Mesenchymal stem cell (in vitro differentiated cells and primary cell): ENCODE measurements at regions not wholly inside any gene's neighbourhood (a gene's known extent, or its start where the extent isn't known, plus 50 kb on each side); places are given as distances from the start of the nearest gene placed in this dataset.
A peak's percentile ranks its signal among the peaks of the same experiment; 100 is the strongest.

Source experiments
- DNase-seq: peaks from one replicate; pipeline ENCODE4 v3.0.0-alpha.2; 2013
- H2AFZ ChIP-seq: one replicate; pipeline ENCODE4 v1.6.1; 2013; ENCODE audit warnings: low read depth, mild to moderate bottlenecking, control low read depth, inconsistent platforms, low read length, moderate library complexity
- H2AK5ac ChIP-seq: 2 replicates; pipeline ENCODE4 v1.6.1; 2013; ENCODE audit warnings: low read length, moderate library complexity, mild to moderate bottlenecking, inconsistent platforms; ENCODE audit not compliant: severe bottlenecking
- H2BK120ac ChIP-seq: one replicate; pipeline ENCODE4 v1.6.1; 2013; ENCODE audit warnings: low read depth, mild to moderate bottlenecking, inconsistent platforms, low read length, moderate library complexity
- H2BK12ac ChIP-seq, 2 experiments: one replicate each; pipeline ENCODE4 v1.6.1; 2013; ENCODE audit warnings: inconsistent platforms in 2 of 2, low read length in 2 of 2, mild to moderate bottlenecking in 2 of 2, moderate library complexity in 2 of 2, control low read depth in 1 of 2
- H2BK15ac ChIP-seq: one replicate; pipeline ENCODE4 v1.6.1; 2013; ENCODE audit warnings: mild to moderate bottlenecking, low read depth, inconsistent platforms; ENCODE audit not compliant: poor library complexity, severe bottlenecking
- H2BK5ac ChIP-seq: 2 replicates; pipeline ENCODE4 v1.6.1; 2013; ENCODE audit warnings: low read depth, mild to moderate bottlenecking, low read length, control low read depth, inconsistent platforms; ENCODE audit not compliant: poor library complexity, severe bottlenecking
- H3K14ac ChIP-seq, 2 experiments: one replicate each; pipeline ENCODE4 v1.6.1; 2013; ENCODE audit warnings: inconsistent platforms in 2 of 2, low read length in 2 of 2, control low read depth in 1 of 2, mild to moderate bottlenecking in 1 of 2, moderate library complexity in 1 of 2
- H3K18ac ChIP-seq, 2 experiments: one replicate each; pipeline ENCODE4 v1.6.1; 2013; ENCODE audit warnings: inconsistent platforms in 2 of 2, low read length in 2 of 2, control low read depth in 1 of 2, low read depth in 1 of 2, mild to moderate bottlenecking in 1 of 2
- H3K23ac ChIP-seq, 2 experiments: one replicate each; pipeline ENCODE4 v1.6.1; 2013; ENCODE audit warnings: inconsistent platforms in 2 of 2, low read length in 2 of 2, mild to moderate bottlenecking in 2 of 2, moderate library complexity in 2 of 2, control low read depth in 1 of 2
- H3K27ac ChIP-seq: 2 replicates; pipeline ENCODE4 v1.5.1; 2013; ENCODE audit warnings: mild to moderate bottlenecking, moderate library complexity, low read length, control low read depth, inconsistent platforms; ENCODE audit not compliant: poor library complexity, severe bottlenecking
- H3K27me3 ChIP-seq, 2 experiments: 2 replicates each; pipeline versions ENCODE4 v1.6.1 to v1.7.0; 2013; ENCODE audit warnings: low read length in 2 of 2, mild to moderate bottlenecking in 2 of 2, moderate library complexity in 2 of 2, control low read depth in 1 of 2, inconsistent platforms in 1 of 2; ENCODE audit not compliant: control insufficient read depth in 1 of 2, insufficient read depth in 1 of 2
- H3K36me3 ChIP-seq, 2 experiments: 2 replicates each; pipeline versions ENCODE4 v1.6.1 to v1.7.0; 2013; ENCODE audit warnings: low read length in 2 of 2, control low read depth in 1 of 2, inconsistent platforms in 1 of 2, low read depth in 1 of 2, mild to moderate bottlenecking in 1 of 2; ENCODE audit not compliant: insufficient read depth in 2 of 2, control insufficient read depth in 1 of 2
- H3K4ac ChIP-seq, 2 experiments: one replicate each; pipeline ENCODE4 v1.6.1; 2013; ENCODE audit warnings: inconsistent platforms in 2 of 2, low read length in 2 of 2, mild to moderate bottlenecking in 2 of 2, moderate library complexity in 2 of 2, control low read depth in 1 of 2, low read depth in 1 of 2
- H3K4me1 ChIP-seq: 2 replicates; pipeline ENCODE4 v1.6.1; 2013; ENCODE audit warnings: low read depth, low read length, control low read depth; ENCODE audit not compliant: control insufficient read depth, insufficient read depth
- H3K4me2 ChIP-seq: 2 replicates; pipeline ENCODE4 v1.6.1; 2013; ENCODE audit warnings: low read length, mild to moderate bottlenecking, inconsistent platforms; ENCODE audit not compliant: poor library complexity, severe bottlenecking
- H3K4me3 ChIP-seq, 2 experiments: 2 replicates each; pipeline versions ENCODE4 v1.5.1 to v1.7.0; 2013; ENCODE audit warnings: low read length in 2 of 2, mild to moderate bottlenecking in 2 of 2, control low read depth in 1 of 2, low read depth in 1 of 2; ENCODE audit not compliant: insufficient read depth in 1 of 2
- H3K79me1 ChIP-seq: replicated peaks from 2 replicates; pipeline ENCODE4 v1.6.1; 2013; ENCODE audit warnings: mild to moderate bottlenecking, control low read depth, low read length, inconsistent platforms; ENCODE audit not compliant: poor library complexity, severe bottlenecking
- H3K9ac ChIP-seq: 2 replicates; pipeline ENCODE4 v1.7.0; 2013; ENCODE audit warnings: mild to moderate bottlenecking, low read length, moderate library complexity
- H3K9me3 ChIP-seq: 2 replicates; pipeline ENCODE4 v1.7.0; 2013; ENCODE audit warnings: mild to moderate bottlenecking, low read length; ENCODE audit not compliant: control insufficient read depth
- H4K8ac ChIP-seq: one replicate; pipeline ENCODE4 v1.6.1; 2013; ENCODE audit warnings: inconsistent platforms, mild to moderate bottlenecking, low read length, moderate library complexity
- H4K91ac ChIP-seq: one replicate; pipeline ENCODE4 v1.6.1; 2013; ENCODE audit warnings: mild to moderate bottlenecking, low read length, inconsistent platforms
- WGBS: methylation state at CpG from one replicate; pipeline ENCODE4 v1.1.7; 2013; ENCODE audit warnings: mixed read lengths; 5-methylcytosine and 5-hydroxymethylcytosine counted together

GRCh38 chr14:29227631-29228030, 461.0 kb downstream of the FOXG1 start:
- Histone ChIP-seq H3K14ac (no peak overlapping the region), H3K4me1 (no peaks in the 10 kb centered on the region), H3K9me3 (no peaks in the 10 kb centered on the region), H3K4me2 (no peak overlapping the region), H2BK120ac (no peak overlapping the region), H3K18ac (no peak overlapping the region), H3K4me3 (no peak overlapping the region), H3K4ac (no peak overlapping the region), H2BK12ac (no peak overlapping the region), H3K23ac (no peak overlapping the region), H2BK15ac (no peak overlapping the region), H2AFZ (no peak overlapping the region), H4K91ac (no peak overlapping the region), H3K36me3 (no peaks in the 10 kb centered on the region), H3K79me1 (no peaks in the 10 kb centered on the region), H3K9ac (peak overlapping the region; percentile 33), H4K8ac (no peak overlapping the region), H3K27ac (no peak overlapping the region), H3K27me3 (no peaks in the 10 kb centered on the region), H2AK5ac (no peak overlapping the region), H2BK5ac (no peak overlapping the region)
- peak; percentile 16 for DNase-seq
- no CpG with 5 or more reads among the region's 1 CpG for WGBS

- Histone ChIP-seq H3K27ac (no peak overlapping the region), H2BK5ac (no peak overlapping the region), H2AK5ac (no peak overlapping the region), H3K9me3 (no peaks in the 10 kb centered on the region), H4K8ac (no peak overlapping the region), H3K14ac (no peak overlapping the region), H2BK15ac (no peak overlapping the region), H3K4me1 (no peaks in the 10 kb centered on the region), H2BK12ac (no peak overlapping the region), H3K4me3 (no peak overlapping the region), H2BK120ac (no peak overlapping the region), H3K27me3 (no peaks in the 10 kb centered on the region), H3K4me2 (no peak overlapping the region), H3K79me1 (no peaks in the 10 kb centered on the region), H2AFZ (no peak overlapping the region), H3K18ac (no peak overlapping the region), H4K91ac (no peak overlapping the region), H3K23ac (no peak overlapping the region), H3K9ac (no peak overlapping the region), H3K4ac (no peak overlapping the region), H3K36me3 (no peaks in the 10 kb centered on the region)
- WGBS = 90% methylated on average over 3 of the region's 4 CpGs
- DNase-seq = no peak
Observed at GRCh38 chr14:29232153-29232552, 465.6 kb downstream of the FOXG1 start.

GRCh38 chr14:29232711-29233110, 466.1 kb downstream of the FOXG1 start:
- Histone ChIP-seq H3K27ac (no peak overlapping the region), H3K36me3 (no peaks in the 10 kb centered on the region), H2BK5ac (no peak overlapping the region), H4K91ac (no peak overlapping the region), H3K18ac (no peak overlapping the region), H3K4me3 (no peak overlapping the region), H2BK15ac (no peak overlapping the region), H3K79me1 (no peaks in the 10 kb centered on the region), H3K4ac (no peak overlapping the region), H3K4me1 (no peaks in the 10 kb centered on the region), H3K4me2 (no peak overlapping the region), H2AK5ac (no peak overlapping the region), H3K9ac (no peak overlapping the region), H3K23ac (no peak overlapping the region), H2BK12ac (no peak overlapping the region), H3K14ac (no peak overlapping the region), H3K27me3 (no peaks in the 10 kb centered on the region), H3K9me3 (no peaks in the 10 kb centered on the region), H2BK120ac (no peak overlapping the region), H4K8ac (no peak overlapping the region), H2AFZ (no peak overlapping the region)
- no peak for DNase-seq

- Histone ChIP-seq H2AK5ac (no peak overlapping the region), H3K27me3 (no peaks in the 10 kb centered on the region), H3K18ac (no peak overlapping the region), H3K4me2 (no peak overlapping the region), H2AFZ (no peak overlapping the region), H2BK5ac (no peak overlapping the region), H2BK120ac (no peak overlapping the region), H3K27ac (no peak overlapping the region), H3K14ac (no peak overlapping the region), H3K9me3 (no peaks in the 10 kb centered on the region), H3K4me3 (no peak overlapping the region), H3K23ac (no peak overlapping the region), H3K79me1 (no peaks in the 10 kb centered on the region), H2BK15ac (no peak overlapping the region), H2BK12ac (no peak overlapping the region), H3K4ac (no peak overlapping the region), H4K8ac (no peak overlapping the region), H4K91ac (no peak overlapping the region), H3K36me3 (no peaks in the 10 kb centered on the region), H3K9ac (no peak overlapping the region), H3K4me1 (no peaks in the 10 kb centered on the region)
- peak; percentile 3 for DNase-seq
- 53% methylated on average over 3 of the region's 4 CpGs for WGBS
Observed at GRCh38 chr14:29233188-29233587, 466.6 kb downstream of the FOXG1 start.
